ENCODE measurements at regions not wholly inside any gene's neighbourhood (a gene's known extent, or its start where the extent isn't known, plus 50 kb on each side); places are given as distances from the start of the nearest gene placed in this dataset.
"Not testable (repeated sequence)": the region's sequence is repeated elsewhere in the genome, so short reads cannot be mapped to it uniquely, and the experiment has no call there.

GRCh38 chr1:221029981-221030649 is 150.9 kb downstream of the HLX start:
- no peak for DNase-seq

GRCh38 chr1:221030990-221031389 is 151.7 kb downstream of the HLX start:
- no peak for DNase-seq

GRCh38 chr1:221031458-221032203 is 152.4 kb downstream of the HLX start:
- no peak for DNase-seq

GRCh38 chr1:221032204-221032585 is 153.0 kb downstream of the HLX start:
- no peak for DNase-seq

GRCh38 chr1:221032637-221033280 is 153.5 kb downstream of the HLX start:
- no peak for DNase-seq

GRCh38 chr1:221035662-221036153 is 156.5 kb downstream of the HLX start:
- DNase-seq: peak; percentile 55

GRCh38 chr1:221039616-221040015 is 160.4 kb downstream of the HLX start:
- no peak for DNase-seq

DNA sequence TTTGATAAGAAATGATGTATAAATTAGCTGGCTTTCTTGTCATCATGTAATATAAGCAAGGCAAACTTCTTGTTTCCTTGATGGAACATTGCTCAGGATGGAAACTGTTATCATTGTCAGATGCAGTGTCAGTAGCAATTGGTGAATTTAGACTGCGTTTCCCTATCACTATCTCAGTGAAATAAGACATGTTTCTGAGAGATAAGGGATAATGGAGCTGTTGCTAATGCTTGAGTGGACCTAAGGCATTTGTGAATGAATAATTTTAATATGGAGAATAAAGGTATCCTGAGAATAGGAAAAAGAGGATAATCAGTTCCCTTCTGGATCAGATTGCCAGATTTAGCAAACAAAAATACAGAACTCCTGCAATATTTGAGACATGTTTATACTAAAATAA is 160.9 kb downstream of the HLX start:
- no peak for DNase-seq

- DNase-seq: no peak
Observed at GRCh38 chr1:221040691-221041285, 161.5 kb downstream of the HLX start.

DNA sequence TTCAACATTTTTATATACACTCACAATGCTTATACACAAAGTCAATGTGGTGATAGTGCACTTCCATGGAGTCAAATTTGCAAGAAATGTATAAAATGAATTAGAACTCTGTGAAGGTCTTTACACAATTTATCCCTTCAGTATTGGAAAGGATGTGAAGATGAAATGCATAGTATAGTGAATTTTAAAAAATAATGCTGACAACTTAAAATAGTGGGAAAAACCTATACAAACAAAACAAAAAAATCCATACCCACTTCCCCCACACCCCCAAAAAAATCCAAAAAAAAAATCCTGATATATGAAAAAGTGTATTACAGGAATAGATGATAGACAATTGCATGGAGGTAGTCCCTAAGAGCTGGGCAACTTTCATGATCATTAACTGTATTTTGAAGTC is 165.3 kb downstream of the HLX start:
- DNase-seq: no peak

DNA sequence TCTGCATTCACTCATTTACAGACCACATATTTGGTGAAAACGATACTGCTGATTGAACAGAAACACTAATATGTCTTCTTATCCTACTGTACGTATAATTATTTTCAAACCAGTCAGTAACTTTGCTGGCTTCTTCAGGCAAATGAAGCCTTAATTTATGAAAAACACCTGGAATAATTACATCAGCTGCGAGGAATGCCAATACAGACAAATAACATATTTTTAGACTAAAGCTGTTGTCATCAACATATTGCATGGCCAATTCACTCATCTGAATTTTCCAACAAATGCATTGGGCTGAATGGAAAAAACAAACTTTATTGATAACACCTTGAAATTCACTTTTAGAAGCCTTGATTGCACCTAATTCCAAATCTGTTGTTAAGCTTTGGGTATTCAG is 165.9 kb downstream of the HLX start:
- DNase-seq: no peak

GRCh38 chr1:221045842-221046831 is 166.9 kb downstream of the HLX start:
- no peak for DNase-seq

- DNase-seq: not testable (repeated sequence)
Observed at GRCh38 chr1:221051391-221051790, 172.1 kb downstream of the HLX start.

- no peak for DNase-seq
Observed at GRCh38 chr1:221053889-221054288, 174.6 kb downstream of the HLX start.

DNA sequence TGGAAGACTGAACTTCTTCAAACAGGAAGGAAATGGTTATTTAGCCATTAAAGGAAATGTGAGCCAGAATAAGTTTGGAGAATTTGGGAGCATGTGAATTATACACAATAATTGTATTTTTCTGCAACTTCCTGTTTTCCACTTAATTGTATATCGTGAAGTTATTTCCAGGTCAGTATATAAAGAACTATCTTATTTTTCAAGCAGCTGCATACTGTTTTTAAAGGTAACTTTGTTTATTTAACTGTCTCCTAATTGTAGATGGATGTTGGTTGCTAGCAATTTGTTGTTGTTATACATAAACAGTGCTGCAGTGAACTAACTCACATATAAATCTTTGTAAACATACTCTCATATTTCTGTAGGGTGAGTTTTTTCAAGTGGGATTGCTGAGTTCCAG is 180.3 kb downstream of the HLX start:
- DNase-seq: no peak

DNA sequence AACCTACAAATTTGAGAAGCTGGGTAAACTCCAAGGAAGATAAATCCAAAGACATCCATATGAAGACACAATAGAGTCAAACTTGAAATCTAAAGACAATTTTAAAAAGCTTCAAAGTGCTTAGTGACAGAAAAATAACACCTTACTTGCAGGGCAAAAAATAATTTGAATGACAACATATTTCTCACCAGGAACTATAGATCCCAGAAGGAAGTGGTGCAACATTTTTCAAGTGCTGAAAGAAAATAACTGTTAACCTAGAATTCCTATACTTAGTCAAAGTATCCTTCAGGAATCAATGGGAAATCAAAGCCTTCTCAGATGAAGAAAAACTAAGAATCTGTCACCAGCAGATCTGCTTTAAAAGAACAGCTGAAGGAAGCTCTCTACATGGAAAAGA is 184.4 kb downstream of the HLX start:
- no peak for DNase-seq

DNA sequence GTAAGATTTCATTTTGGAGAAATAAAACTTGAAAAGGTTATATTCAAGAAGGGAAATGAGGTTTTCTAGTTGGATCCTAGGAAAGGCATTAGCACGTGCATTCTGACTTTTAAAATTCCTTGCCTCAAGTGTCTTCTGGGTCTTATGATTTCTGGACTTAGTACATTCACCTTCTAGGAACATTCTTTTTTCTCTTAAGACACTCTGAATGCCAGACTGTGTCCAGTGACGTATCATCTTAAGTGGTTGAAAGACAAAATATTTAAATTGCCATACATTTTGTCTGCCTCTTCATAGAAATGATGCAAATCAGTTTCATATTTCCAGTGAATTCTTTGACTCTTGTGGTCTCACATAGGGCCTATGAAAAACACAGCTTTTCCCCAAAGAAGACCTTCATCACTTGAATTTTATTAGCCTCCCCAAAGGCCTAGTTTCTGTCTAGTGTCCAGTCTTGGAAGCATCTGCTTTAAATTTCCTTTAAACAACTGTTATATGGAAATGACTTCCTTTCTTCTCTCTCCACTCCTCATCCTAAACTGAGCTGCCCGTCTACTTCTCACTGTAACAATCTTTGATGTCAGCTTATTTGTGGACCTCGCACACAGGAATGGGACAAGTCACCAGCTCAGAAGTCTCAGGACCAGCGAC is 187.2 kb downstream of the HLX start:
- no peak for DNase-seq

- no peak for DNase-seq
Observed at GRCh38 chr1:221067721-221068120, 188.5 kb downstream of the HLX start.

GRCh38 chr1:221069178-221069903 is 190.1 kb downstream of the HLX start:
- DNase-seq: no peak

GRCh38 chr1:221069986-221070385 is 190.7 kb downstream of the HLX start:
- no peak for DNase-seq
